Gastroesophageal sphincter (tissue), 3 donors: ENCODE measurements at regions not wholly inside any gene's neighbourhood (a gene's known extent, or its start where the extent isn't known, plus 50 kb on each side); places are given as distances from the start of the nearest gene placed in this dataset.

Source experiments
- EP300 ChIP-seq: sonication (generic); formaldehyde crosslinking; IDR thresholded peaks from one replicate; pipeline ENCODE4 v1.6.1; 2017; ENCODE audit warnings: antibody characterized with exemption, mild to moderate bottlenecking
- TF ChIP-seq, protein P1 (sequence below), 4 experiments: fragments of 200-600 bp in 2 of 4; fragments of 450-650 bp in 2 of 4; sonication (generic) in 1 of 4; IDR thresholded peaks; one replicate each; pipeline ENCODE4 v1.5.1; 2017 to 2019; ENCODE audit warnings: antibody characterized with exemption in 4 of 4, mild to moderate bottlenecking in 2 of 4, moderate library complexity in 2 of 4

DNA sequence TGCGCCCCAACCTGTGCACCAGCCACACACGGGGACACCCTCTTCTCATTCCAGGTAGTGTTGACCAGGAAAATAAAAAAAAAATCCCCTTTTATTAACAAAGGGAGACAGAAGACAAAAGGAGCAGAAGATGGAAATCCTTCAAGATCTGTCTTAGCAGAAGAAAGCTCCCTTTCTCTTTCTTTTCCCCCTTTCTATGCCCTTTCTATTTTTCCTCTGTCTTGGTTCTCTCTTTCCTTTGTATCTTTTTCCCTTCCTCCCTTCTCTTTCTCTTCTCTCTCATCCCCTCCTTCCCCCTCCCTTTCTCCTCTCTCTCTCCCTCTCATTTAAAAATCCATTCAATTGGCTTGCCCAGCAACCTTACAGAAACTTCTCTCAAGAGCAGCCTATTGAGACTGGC is 254.1 kb upstream of the ZFHX3 start:
- no peak for TF ChIP-seq EP300
- TF ChIP-seq, protein P1, sequence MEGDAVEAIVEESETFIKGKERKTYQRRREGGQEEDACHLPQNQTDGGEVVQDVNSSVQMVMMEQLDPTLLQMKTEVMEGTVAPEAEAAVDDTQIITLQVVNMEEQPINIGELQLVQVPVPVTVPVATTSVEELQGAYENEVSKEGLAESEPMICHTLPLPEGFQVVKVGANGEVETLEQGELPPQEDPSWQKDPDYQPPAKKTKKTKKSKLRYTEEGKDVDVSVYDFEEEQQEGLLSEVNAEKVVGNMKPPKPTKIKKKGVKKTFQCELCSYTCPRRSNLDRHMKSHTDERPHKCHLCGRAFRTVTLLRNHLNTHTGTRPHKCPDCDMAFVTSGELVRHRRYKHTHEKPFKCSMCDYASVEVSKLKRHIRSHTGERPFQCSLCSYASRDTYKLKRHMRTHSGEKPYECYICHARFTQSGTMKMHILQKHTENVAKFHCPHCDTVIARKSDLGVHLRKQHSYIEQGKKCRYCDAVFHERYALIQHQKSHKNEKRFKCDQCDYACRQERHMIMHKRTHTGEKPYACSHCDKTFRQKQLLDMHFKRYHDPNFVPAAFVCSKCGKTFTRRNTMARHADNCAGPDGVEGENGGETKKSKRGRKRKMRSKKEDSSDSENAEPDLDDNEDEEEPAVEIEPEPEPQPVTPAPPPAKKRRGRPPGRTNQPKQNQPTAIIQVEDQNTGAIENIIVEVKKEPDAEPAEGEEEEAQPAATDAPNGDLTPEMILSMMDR (IDR thresholded peaks at IDR 0.05) = no peak
